GM21529 (cell line): ENCODE measurements at regions not wholly inside any gene's neighbourhood (a gene's known extent, or its start where the extent isn't known, plus 50 kb on each side); places are given as distances from the start of the nearest gene placed in this dataset.

Source experiments
- ATAC-seq: cut with Tn5 transposase; IDR thresholded peaks from one replicate; pipeline ENCODE4 v1.9.1; 2021; ENCODE audit not compliant: unreplicated experiment

- ATAC-seq, result no peak
These were observed 273.6 kb downstream of the LRFN2 start for GRCh38 chr6:40313582-40313981.

DNA sequence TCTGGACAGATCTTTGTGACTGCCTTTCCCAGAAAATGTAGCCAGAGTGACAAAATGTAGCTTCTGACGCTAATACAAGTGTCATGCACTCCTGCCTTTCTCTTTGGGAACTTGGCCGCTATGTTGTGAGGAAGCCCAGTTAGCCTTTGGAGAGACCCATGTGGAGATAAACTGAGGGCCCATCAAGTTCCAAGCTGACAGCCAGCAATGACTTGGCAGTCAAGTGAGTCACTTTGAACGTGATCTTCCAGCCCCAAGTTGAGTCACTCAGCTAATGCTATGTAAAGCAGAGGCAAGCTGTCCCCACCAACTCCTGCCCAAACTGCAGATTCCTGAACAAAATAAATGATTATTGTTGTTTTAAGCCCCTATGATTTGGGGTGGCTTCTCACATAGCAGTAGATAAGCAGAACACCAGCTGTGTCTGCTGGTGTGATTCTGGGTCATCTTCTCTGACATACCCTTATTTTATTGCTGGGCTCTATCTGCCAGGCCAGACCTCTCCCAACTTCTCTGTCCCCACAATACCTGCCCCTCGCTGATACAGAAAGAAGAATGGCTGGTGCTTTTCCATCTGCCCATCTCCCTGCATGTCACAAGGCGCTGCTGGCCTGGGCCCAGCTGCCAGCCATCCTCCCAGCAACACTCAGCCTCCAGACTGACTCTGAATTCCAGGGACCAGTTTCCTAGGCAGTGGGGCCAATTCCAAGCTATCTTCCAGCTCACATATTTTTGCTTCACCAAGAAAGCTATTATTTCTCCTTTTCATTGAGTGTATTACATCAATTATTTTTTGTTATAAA lies 274.8 kb downstream of the LRFN2 start:
- ATAC-seq, result no peak

GRCh38 chr6:40308533-40309306 lies 278.4 kb downstream of the LRFN2 start:
- no peak for ATAC-seq

DNA sequence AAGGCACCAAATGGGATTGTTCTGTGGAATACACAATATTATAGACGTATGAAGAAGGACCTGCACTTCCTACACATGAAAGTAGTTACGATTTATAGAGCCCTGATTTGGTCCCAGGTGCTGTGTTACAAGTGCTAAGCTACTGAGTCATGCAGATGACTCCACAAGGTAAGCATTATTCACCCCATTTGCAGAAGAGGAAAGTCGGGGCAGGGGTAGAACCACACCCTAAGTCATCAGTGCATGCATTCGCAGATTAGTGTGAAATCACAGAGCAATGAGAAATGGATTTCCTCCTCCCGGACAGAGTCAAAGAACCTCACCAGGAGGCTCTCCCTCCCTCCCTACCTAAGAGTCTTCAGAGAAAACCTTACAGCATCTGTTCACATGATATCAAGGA lies 279.5 kb downstream of the LRFN2 start:
- no peak for ATAC-seq

- no peak for ATAC-seq
These were observed 284.2 kb downstream of the LRFN2 start for GRCh38 chr6:40302856-40303454.

DNA sequence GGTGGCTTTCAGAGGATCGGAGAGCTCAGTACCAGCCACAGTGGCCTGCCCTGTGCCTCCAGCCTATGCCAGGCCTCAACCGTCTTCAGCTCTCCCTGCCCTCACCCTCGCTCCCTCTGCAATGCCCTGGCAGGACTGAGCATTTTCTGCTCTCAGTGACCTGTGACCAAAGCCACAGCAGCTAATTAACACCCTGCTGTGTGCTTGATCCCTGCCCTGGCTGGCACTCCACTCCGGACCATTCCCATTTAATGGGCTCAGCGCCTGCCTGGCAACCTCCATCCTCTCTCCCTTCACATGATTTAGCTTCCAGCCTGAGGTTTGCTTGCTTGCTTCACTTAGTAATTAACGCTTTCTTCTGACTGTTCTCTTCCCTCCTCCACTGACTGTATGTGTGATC lies 287.5 kb downstream of the LRFN2 start:
- no peak for ATAC-seq

DNA sequence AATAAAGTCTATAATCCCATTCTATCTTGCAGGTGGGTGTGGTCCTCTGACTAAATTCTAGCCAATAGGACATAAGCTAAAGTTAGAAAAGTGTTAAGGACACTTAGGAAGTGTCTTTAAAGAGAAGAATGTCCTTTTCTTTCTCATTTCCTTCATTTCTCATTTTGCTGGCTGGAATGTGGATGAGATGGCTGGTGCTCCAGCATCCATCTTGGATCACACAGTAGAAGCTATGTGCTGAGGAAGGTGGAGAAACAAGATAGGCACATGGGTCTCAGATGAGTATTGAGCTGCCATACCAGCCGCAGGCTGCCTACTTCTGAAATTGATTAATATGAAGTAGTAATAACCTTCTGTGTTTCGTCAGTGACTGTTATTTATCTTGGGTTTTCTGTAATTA lies 289.0 kb downstream of the LRFN2 start:
- ATAC-seq, result no peak

- no peak for ATAC-seq
These were observed 291.8 kb downstream of the LRFN2 start for GRCh38 chr6:40295251-40295950.

GRCh38 chr6:40293460-40294185 lies 293.5 kb downstream of the LRFN2 start:
- no peak for ATAC-seq

DNA sequence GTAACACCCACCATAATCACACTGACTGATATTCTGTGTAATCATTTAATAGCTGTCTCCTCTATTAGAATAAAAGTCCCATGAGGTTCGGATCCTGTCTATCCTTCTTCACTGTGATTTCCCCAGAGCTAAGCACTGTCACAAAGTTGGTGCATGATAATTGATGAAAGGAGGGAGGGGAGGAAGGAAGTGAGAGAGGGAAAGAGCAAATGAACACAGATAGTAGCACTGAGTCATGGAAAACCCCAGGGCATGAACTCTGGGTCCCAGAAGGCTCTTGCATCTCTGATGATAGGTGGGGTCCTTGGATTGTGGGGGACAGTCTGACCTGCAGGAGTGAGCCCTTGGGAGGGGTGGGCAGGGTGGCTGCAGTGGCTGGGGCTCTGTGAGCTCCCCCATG lies 294.1 kb downstream of the LRFN2 start:
- ATAC-seq, result no peak

GRCh38 chr6:40290816-40291215 lies 296.3 kb downstream of the LRFN2 start:
- ATAC-seq, result no peak

DNA sequence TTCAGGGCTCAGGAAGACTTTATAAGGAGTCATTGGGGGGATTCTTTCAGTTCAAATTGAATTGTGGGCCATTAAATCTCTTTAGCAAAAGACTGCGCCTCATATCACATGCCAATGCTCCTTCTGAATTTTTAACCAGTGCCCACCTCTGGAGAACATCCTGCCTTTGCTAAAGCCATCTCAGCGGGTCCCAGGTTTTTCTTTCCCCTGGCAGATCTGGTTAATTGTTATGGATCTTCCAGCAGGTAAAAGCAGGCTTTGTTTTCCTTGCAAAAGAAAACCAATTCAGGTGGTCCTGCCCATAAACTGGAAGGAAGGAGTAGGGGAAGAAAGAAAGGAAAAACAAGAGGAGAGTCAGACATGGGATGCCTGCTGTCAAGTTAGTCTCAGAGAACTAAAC lies 298.2 kb downstream of the LRFN2 start:
- no peak for ATAC-seq

DNA sequence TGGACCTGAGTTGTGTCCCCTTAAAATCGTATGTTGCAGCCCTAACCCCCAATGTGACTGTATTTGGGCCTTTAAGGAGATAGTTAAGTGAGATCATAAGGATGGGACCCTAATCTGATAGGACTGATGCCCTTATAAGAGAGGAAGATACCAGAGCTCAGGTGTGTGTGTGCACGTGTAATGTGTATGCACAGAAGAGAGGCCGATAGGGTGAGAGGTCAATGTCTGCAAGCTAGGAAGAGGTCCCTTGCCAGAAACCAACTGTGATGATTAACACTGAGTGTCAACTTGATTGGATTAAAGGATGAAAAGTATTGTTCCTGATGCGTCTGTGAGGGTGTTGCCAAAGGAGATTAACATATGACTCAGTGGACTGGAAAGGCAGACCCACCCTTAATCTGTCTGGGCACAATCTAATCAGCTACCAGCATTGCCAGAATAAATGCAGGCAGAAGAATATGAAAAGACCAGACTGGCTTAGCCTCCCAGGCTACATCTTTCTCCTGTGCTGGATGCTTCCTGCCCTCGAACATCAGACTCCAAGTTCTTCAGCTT lies 299.8 kb downstream of the LRFN2 start:
- ATAC-seq, result no peak

DNA sequence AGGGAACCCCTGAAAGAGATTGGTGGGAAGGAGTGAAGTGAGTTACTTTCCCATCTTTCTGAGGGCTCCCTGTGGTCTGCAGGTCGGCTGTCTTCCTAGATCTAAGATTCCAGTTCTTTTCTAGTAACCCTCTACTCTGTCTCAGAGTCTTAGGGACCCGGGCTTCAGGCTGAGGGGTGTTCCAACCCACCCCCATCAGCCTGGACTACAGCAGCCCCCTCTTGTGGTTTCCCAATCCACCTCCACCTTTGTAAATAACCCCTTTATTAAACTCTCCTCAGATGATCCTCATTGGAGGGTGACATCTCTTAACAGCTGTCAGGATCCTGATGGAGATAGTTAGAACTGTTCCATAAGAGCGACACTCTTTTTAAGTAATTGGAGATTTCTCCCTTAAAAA lies 300.4 kb downstream of the LRFN2 start:
- ATAC-seq, result no peak

- ATAC-seq, result no peak
These were observed 301.2 kb downstream of the LRFN2 start for GRCh38 chr6:40285996-40286395.

GRCh38 chr6:40285535-40285934 lies 301.6 kb downstream of the LRFN2 start:
- no peak for ATAC-seq

DNA sequence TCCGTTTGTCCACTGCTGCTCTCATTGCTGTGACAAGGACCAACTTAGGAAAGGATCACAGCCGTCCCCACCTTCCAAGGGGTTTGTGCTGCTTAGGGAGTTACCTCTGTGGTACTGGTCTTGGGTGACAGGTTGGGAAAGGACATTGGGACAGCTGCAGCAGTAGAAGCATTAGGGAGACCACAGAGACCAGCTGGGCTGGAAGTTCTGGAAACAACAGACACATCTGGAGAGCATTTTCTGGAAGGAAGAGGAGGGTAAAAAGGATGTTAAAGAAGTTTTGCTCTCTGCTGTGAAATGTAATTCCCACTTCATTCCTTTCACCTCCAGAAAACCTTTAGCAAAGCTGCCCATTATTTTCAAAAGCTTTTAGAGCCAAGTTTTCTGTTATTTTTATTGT lies 304.2 kb downstream of the LRFN2 start:
- no peak for ATAC-seq

DNA sequence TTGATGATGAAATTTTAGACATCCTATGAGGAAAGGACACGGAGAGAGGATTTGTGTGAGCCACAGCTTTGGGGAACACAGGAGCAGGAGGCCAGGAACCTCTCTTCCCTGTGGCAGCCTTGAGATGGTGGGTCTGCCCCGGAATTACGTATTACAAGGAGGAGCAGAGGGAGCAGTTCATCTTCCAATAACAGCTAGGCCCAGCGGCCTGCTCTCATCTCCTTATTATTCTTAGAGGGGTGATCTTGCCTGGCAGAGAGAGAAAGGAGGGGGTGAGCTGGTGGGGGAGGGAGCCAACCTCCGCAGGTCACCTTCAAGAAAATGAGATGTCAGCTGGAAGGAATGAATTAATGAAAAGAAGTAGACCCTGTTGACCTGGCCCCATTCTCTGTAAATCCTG lies 305.8 kb downstream of the LRFN2 start:
- ATAC-seq, result no peak

DNA sequence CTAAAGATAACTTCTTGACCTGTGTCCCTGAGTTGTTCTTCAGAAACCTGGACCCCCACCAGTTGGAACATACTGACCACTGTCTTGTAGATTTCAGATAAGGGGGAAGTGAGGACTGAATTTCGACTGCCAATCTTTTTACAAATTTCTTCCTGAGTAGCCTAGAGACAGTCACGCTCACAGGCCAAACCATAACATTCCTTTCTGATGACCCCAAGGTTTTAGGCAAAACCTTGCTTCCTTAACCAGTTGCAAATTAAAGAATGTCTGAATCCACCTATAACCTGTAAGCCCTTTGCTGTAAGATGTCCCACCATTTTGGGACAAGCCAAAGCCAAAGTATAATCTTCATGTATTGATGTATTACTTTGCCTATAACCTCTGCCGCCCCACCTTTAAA lies 306.9 kb downstream of the LRFN2 start:
- no peak for ATAC-seq

DNA sequence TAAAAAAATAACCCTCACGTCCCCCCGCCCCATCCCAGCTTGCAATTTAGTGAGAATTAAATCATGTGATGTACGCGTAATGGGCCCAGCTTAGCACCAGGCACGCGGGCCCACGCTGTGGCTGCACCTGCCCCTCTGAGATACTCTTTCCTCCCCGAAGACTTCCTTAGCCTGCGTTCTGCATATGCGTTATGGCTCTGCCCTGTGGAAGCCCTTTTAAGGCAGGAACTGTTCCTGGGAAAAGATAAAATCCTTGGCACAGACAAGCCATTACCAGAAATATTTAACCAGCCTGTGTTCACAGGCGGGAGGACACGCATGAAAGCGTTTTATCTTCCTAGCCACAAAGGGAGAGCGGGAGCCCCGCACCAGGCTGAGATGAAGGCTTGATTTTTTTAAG lies 311.0 kb downstream of the LRFN2 start:
- ATAC-seq, result no peak

GRCh38 chr6:40274058-40274457 lies 313.1 kb downstream of the LRFN2 start:
- no peak for ATAC-seq
